ENCODE measurements at regions not wholly inside any gene's neighbourhood (a gene's known extent, or its start where the extent isn't known, plus 50 kb on each side); places are given as distances from the start of the nearest gene placed in this dataset.

- TF ChIP-seq SUZ12 (IDR thresholded peaks at IDR 0.05; ENCODE audit: extremely low read depth, insufficient read depth, insufficient read length) = no peak
- no peak for TF ChIP-seq ZNF274 (IDR thresholded peaks at IDR 0.05; ENCODE audit: low read depth, low read length)
Observed at GRCh38 chr1:229180161-229180560, 90.8 kb upstream of the RAB4A start.

Data from NT2/D1 (cell line).